WTC11 (cell line): ENCODE measurements at regions not wholly inside any gene's neighbourhood (a gene's known extent, or its start where the extent isn't known, plus 50 kb on each side); places are given as distances from the start of the nearest gene placed in this dataset.

ENCODE experiments used
- ATAC-seq: fragments of 200-7000 bp; cut with Tn5 transposase; 2 replicates; pipeline ENCODE4 v1.10.0; 2021; ENCODE audit warnings: mild to moderate bottlenecking, moderate library complexity
- CTCF ChIA-PET: fragments of 300-600 bp; sonication (Branson Sonifier 250); formaldehyde crosslinking; loops from one replicate; lab custom pipeline; 2021; ENCODE audit warnings: antibody characterized with exemption; lab: Charles Lee
- POLR2A ChIA-PET: fragments of 350-600 bp; sonication (Branson Sonifier 250); formaldehyde crosslinking; loops from one replicate; lab custom pipeline; 2021; ENCODE audit warnings: antibody characterized with exemption; lab: Charles Lee
- DNase-seq: peaks from one replicate; pipeline ENCODE4 v3.0.0; 2021; ENCODE audit warnings: low spot score
- H3K27ac Mint-ChIP-seq: 2 replicates; pipeline ENCODE4 v1.8.0; 2021; ENCODE audit warnings: mixed read lengths
- H3K27me3 Mint-ChIP-seq: 2 replicates; pipeline ENCODE4 v1.8.0; 2021; ENCODE audit warnings: low read depth, mild to moderate bottlenecking, moderate library complexity, mixed read lengths
- H3K36me3 Mint-ChIP-seq: 2 replicates; pipeline ENCODE4 v1.8.0; 2021; ENCODE audit warnings: mixed read lengths
- H3K4me1 Mint-ChIP-seq: 2 replicates; pipeline ENCODE4 v1.8.0; 2022; ENCODE audit warnings: mixed read lengths
- H3K4me3 Mint-ChIP-seq: 2 replicates; pipeline ENCODE4 v1.8.0; 2021; ENCODE audit warnings: mild to moderate bottlenecking, moderate library complexity, mixed read lengths
- H3K9me3 Mint-ChIP-seq: 2 replicates; pipeline ENCODE4 v1.8.0; 2021; ENCODE audit warnings: mixed read lengths
- ATF1 ChIP-seq: sonication (generic); formaldehyde crosslinking; IDR thresholded peaks from 2 replicates; pipeline ENCODE4 v1.8.1; 2023; ENCODE audit warnings: mild to moderate bottlenecking, moderate library complexity, missing genetic modification reagents
- ATF2 ChIP-seq: sonication (generic); formaldehyde crosslinking; IDR thresholded peaks from 2 replicates; pipeline ENCODE4 v1.8.1; 2022; ENCODE audit warnings: low read depth, missing genetic modification reagents, borderline replicate concordance
- ATF6 ChIP-seq: sonication (generic); formaldehyde crosslinking; IDR thresholded peaks from 2 replicates; pipeline ENCODE4 v1.8.1; 2023; ENCODE audit warnings: mild to moderate bottlenecking, missing genetic modification reagents
- ESRRA ChIP-seq: sonication (generic); formaldehyde crosslinking; IDR thresholded peaks from 2 replicates; pipeline ENCODE4 v1.8.1; 2022; ENCODE audit warnings: mild to moderate bottlenecking, missing genetic modification reagents, borderline replicate concordance
- FOXJ3 ChIP-seq: sonication (generic); formaldehyde crosslinking; IDR thresholded peaks from 2 replicates; pipeline ENCODE4 v1.9.0; 2021; ENCODE audit warnings: missing genetic modification reagents, mild to moderate bottlenecking, borderline replicate concordance
- FOXK1 ChIP-seq: sonication (generic); formaldehyde crosslinking; IDR thresholded peaks from 2 replicates; pipeline ENCODE4 v1.8.0; 2022; ENCODE audit warnings: mild to moderate bottlenecking, moderate library complexity, missing genetic modification reagents
- GABPB1 ChIP-seq: sonication (generic); formaldehyde crosslinking; IDR thresholded peaks from 2 replicates; pipeline ENCODE4 v1.8.1; 2023; ENCODE audit warnings: mild to moderate bottlenecking, missing genetic modification reagents
- JAZF1 ChIP-seq: fragments of 250-450 bp; sonication (Bioruptor Pico); IDR thresholded peaks from 2 replicates; pipeline ENCODE4 v1.9.0; 2021; ENCODE audit warnings: moderate library complexity, mild to moderate bottlenecking, inconsistent platforms
- JUN ChIP-seq: sonication (generic); formaldehyde crosslinking; IDR thresholded peaks from 2 replicates; pipeline ENCODE4 v1.8.0; 2023; ENCODE audit warnings: mild to moderate bottlenecking, missing genetic modification reagents
- KAT7 ChIP-seq: sonication (generic); formaldehyde crosslinking; IDR thresholded peaks from 2 replicates; pipeline ENCODE4 v1.8.1; 2023; ENCODE audit warnings: missing genetic modification reagents, mild to moderate bottlenecking, borderline replicate concordance
- NFE2L1 ChIP-seq: sonication (generic); formaldehyde crosslinking; IDR thresholded peaks from 2 replicates; pipeline ENCODE4 v1.8.1; 2023; ENCODE audit warnings: missing genetic modification reagents
- NFYB ChIP-seq: sonication (generic); formaldehyde crosslinking; conservative IDR thresholded peaks from 2 replicates; pipeline ENCODE4 v1.8.0; 2022; ENCODE audit warnings: low read depth, missing genetic modification reagents
- NR2C2 ChIP-seq: sonication (generic); formaldehyde crosslinking; IDR thresholded peaks from 2 replicates; pipeline ENCODE4 v1.8.0; 2022; ENCODE audit warnings: mild to moderate bottlenecking, missing genetic modification reagents
- PRRX2 ChIP-seq: fragments of 250-450 bp; sonication (Bioruptor Pico); IDR thresholded peaks from 2 replicates; pipeline ENCODE4 v1.8.0; 2021; ENCODE audit warnings: mild to moderate bottlenecking
- RELA ChIP-seq: sonication (generic); formaldehyde crosslinking; IDR thresholded peaks from 2 replicates; pipeline ENCODE4 v1.8.1; 2022; ENCODE audit warnings: missing genetic modification reagents, mild to moderate bottlenecking, borderline replicate concordance
- SP1 ChIP-seq: sonication (generic); formaldehyde crosslinking; conservative IDR thresholded peaks from 2 replicates; pipeline ENCODE4 v1.8.1; 2022; ENCODE audit warnings: missing genetic modification reagents
- TCF7 ChIP-seq: sonication (generic); formaldehyde crosslinking; IDR thresholded peaks from 2 replicates; pipeline ENCODE4 v1.8.0; 2022; ENCODE audit warnings: mild to moderate bottlenecking, low read depth, missing genetic modification reagents, moderate library complexity
- TEAD4 ChIP-seq: sonication (generic); formaldehyde crosslinking; IDR thresholded peaks from 2 replicates; pipeline ENCODE4 v1.8.0; 2022; ENCODE audit warnings: mild to moderate bottlenecking, missing genetic modification reagents
- USF1 ChIP-seq: sonication (generic); formaldehyde crosslinking; IDR thresholded peaks from 2 replicates; pipeline ENCODE4 v1.8.0; 2022; ENCODE audit warnings: mild to moderate bottlenecking, missing genetic modification reagents
- USF2 ChIP-seq: sonication (generic); formaldehyde crosslinking; IDR thresholded peaks from 2 replicates; pipeline ENCODE4 v1.8.1; 2023; ENCODE audit warnings: mild to moderate bottlenecking, missing genetic modification reagents, moderate library complexity
- ZMAT4 ChIP-seq: fragments of 250-450 bp; sonication (Bioruptor Pico); IDR thresholded peaks from 2 replicates; pipeline ENCODE4 v1.9.0; 2021; ENCODE audit warnings: mild to moderate bottlenecking
- ZNF121 ChIP-seq: sonication (generic); formaldehyde crosslinking; IDR thresholded peaks from 2 replicates; pipeline ENCODE4 v1.8.0; 2023; ENCODE audit warnings: missing genetic modification reagents
- ZNF232 ChIP-seq: sonication (generic); formaldehyde crosslinking; IDR thresholded peaks from 2 replicates; pipeline ENCODE4 v1.8.0; 2022; ENCODE audit warnings: mild to moderate bottlenecking, missing genetic modification reagents
- TF ChIP-seq, protein P1 (sequence below): fragments of 250-450 bp; sonication (Bioruptor Pico); IDR thresholded peaks from 2 replicates; pipeline ENCODE4 v1.9.0; 2021; ENCODE audit warnings: mild to moderate bottlenecking, borderline replicate concordance

DNA sequence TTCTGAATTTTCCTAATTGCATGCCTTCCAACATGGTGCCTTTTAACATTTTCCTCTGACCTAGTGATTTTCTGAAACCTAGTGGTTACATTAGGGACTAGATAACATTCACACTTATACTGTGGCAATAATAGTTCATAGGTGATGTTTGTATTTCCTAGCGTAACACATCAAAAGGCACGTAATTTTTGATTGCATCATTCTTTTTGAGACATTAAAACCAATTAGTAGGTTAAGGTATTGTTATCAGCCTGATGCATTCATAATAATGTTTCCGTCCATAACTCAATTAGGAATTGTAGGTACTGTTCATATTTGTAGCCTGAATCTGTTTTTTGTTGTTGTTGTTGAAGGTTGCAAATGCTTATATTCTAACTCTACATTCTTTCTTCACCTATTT is 192.4 kb downstream of the ANXA1 start:
- Mint-ChIP-seq H3K4me3 (no peak overlapping the region), H3K4me1 (no peaks in the 10 kb centered on the region), H3K27ac (no peak overlapping the region), H3K36me3 (no peaks in the 10 kb centered on the region), H3K9me3 (no peaks in the 10 kb centered on the region), H3K27me3 (no peaks in the 10 kb centered on the region)
- no peak for ATAC-seq
- ChIA-PET POLR2A (no interaction called here), CTCF (no interaction called here)
- TF ChIP-seq NFYB (CRISPR knock-in tag) (no peak), TEAD4 (CRISPR knock-in tag) (no peak), USF2 (CRISPR knock-in tag) (no peak), TCF7 (CRISPR knock-in tag) (no peak), USF1 (CRISPR knock-in tag) (no peak), FOXK1 (no peak), ATF1 (CRISPR knock-in tag) (no peak), ZNF121 (CRISPR knock-in tag) (no peak), PRRX2 (CRISPR knock-in tag) (no peak), ESRRA (CRISPR knock-in tag) (no peak), KAT7 (CRISPR knock-in tag) (no peak), JAZF1 (CRISPR knock-in tag) (no peak), ZNF232 (no peak), NFE2L1 (CRISPR knock-in tag) (no peak)
- no peak for DNase-seq

GRCh38 chr9:73347123-73347522 is 195.5 kb downstream of the ANXA1 start:
- no peak for DNase-seq
- POLR2A ChIA-PET = no interaction called here

GRCh38 chr9:73347720-73348119 is 196.1 kb downstream of the ANXA1 start:
- H3K9me3 Mint-ChIP-seq = no peaks in the 10 kb centered on the region; the same call in 1 of the 2 replicates
- no peaks in the 10 kb centered on the region for H3K27me3 Mint-ChIP-seq
- TF ChIP-seq GABPB1 (CRISPR knock-in tag) (no peak), FOXJ3 (CRISPR knock-in tag) (no peak), SP1 (CRISPR knock-in tag) (no peak), NR2C2 (CRISPR knock-in tag) (no peak), RELA (CRISPR knock-in tag) (no peak), ZMAT4 (CRISPR knock-in tag) (no peak), ATF6 (CRISPR knock-in tag) (no peak)
- TF ChIP-seq, protein P1, sequence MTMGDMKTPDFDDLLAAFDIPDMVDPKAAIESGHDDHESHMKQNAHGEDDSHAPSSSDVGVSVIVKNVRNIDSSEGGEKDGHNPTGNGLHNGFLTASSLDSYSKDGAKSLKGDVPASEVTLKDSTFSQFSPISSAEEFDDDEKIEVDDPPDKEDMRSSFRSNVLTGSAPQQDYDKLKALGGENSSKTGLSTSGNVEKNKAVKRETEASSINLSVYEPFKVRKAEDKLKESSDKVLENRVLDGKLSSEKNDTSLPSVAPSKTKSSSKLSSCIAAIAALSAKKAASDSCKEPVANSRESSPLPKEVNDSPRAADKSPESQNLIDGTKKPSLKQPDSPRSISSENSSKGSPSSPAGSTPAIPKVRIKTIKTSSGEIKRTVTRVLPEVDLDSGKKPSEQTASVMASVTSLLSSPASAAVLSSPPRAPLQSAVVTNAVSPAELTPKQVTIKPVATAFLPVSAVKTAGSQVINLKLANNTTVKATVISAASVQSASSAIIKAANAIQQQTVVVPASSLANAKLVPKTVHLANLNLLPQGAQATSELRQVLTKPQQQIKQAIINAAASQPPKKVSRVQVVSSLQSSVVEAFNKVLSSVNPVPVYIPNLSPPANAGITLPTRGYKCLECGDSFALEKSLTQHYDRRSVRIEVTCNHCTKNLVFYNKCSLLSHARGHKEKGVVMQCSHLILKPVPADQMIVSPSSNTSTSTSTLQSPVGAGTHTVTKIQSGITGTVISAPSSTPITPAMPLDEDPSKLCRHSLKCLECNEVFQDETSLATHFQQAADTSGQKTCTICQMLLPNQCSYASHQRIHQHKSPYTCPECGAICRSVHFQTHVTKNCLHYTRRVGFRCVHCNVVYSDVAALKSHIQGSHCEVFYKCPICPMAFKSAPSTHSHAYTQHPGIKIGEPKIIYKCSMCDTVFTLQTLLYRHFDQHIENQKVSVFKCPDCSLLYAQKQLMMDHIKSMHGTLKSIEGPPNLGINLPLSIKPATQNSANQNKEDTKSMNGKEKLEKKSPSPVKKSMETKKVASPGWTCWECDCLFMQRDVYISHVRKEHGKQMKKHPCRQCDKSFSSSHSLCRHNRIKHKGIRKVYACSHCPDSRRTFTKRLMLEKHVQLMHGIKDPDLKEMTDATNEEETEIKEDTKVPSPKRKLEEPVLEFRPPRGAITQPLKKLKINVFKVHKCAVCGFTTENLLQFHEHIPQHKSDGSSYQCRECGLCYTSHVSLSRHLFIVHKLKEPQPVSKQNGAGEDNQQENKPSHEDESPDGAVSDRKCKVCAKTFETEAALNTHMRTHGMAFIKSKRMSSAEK (CRISPR knock-in tag) = no peak
- H3K4me3 Mint-ChIP-seq = no peak overlapping the region
- ATAC-seq (no peak), DNase-seq (no peak)
- H3K36me3 Mint-ChIP-seq = no peaks in the 10 kb centered on the region
- POLR2A ChIA-PET = no interaction called here
- H3K27ac Mint-ChIP-seq = no peak overlapping the region
- CTCF ChIA-PET = no interaction called here
- no peaks in the 10 kb centered on the region for H3K4me1 Mint-ChIP-seq

More at GRCh38 chr9:73347123-73347522, 195.5 kb downstream of the ANXA1 start:
- no peaks in the 10 kb centered on the region for H3K36me3 Mint-ChIP-seq
- H3K27me3 Mint-ChIP-seq = no peaks in the 10 kb centered on the region
- CTCF ChIA-PET = no interaction called here
- H3K4me1 Mint-ChIP-seq = no peaks in the 10 kb centered on the region
- no peak for ATAC-seq
- TF ChIP-seq ATF2 (CRISPR knock-in tag) (no peak), JUN (CRISPR knock-in tag) (no peak), NFYB (CRISPR knock-in tag) (no peak), ZNF232 (no peak)
- TF ChIP-seq, all 79 proteins: peak for 0
- Mint-ChIP-seq H3K9me3 (no peaks in the 10 kb centered on the region; the same call in 1 of the 2 replicates), H3K4me3 (no peak overlapping the region), H3K27ac (no peak overlapping the region)
